ENCODE measurements at regions not wholly inside any gene's neighbourhood (a gene's known extent, or its start where the extent isn't known, plus 50 kb on each side); places are given as distances from the start of the nearest gene placed in this dataset.

DNA sequence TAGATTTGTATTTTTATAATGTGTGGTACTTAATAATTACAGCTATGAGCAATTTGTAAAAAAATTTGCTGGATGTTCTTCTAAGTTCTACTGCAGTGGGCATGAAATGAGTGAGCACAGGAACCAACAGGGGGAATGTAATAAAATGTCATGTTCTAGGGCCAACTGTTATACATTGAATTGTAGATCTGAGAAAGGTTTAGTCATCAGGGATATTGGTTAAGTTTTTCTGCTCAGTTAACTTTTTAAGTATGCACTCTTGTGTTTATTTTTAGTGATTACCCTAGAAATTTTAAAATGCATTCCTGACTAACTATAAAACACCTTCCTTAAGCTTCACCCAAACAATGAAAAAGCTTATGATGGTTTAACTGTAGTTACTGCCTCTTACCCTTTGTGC is 101.8 kb downstream of the CAND1 start:
- peak; percentile 13 for DNase-seq (ENCODE audit: low spot score)

DNA sequence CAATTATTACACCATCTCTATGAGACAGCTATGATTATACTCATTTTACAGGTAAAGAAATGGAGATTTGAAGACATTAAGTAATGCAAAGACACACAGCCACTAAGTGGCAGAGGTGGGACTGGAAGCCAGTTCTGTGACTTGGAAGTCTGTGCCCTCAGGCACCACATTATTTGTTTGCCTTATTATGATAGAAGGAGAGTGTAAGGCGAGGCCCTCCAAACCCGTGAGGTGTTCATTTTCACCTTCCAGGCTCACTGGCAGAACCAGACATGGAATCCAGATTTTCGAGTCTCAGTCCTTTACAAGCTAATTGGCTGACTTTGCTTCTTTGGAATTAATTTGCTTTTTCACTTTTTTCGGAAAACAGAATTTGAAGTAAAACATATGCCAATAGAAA is 107.9 kb downstream of the CAND1 start:
- DNase-seq (ENCODE audit: low spot score), result no peak

DNA sequence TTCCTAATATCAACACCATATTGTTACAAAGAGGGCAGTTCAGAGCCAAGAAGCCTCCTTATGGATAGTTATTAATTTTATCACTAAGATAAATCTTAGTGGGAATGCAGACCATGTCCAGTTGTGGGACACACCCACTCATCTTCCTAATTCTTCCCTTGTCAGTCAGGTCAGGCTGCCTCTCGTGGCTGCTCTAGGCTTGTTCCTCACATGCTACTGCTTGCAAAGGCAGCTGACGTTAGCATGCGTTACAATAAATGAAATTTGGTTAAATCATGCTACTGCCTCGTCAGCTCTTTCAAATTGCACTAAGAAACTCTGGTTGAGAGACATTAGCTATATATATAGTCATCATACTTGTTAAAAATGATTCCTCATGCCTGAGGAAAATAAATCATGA is 108.4 kb downstream of the CAND1 start:
- DNase-seq (ENCODE audit: low spot score), result no peak

DNA sequence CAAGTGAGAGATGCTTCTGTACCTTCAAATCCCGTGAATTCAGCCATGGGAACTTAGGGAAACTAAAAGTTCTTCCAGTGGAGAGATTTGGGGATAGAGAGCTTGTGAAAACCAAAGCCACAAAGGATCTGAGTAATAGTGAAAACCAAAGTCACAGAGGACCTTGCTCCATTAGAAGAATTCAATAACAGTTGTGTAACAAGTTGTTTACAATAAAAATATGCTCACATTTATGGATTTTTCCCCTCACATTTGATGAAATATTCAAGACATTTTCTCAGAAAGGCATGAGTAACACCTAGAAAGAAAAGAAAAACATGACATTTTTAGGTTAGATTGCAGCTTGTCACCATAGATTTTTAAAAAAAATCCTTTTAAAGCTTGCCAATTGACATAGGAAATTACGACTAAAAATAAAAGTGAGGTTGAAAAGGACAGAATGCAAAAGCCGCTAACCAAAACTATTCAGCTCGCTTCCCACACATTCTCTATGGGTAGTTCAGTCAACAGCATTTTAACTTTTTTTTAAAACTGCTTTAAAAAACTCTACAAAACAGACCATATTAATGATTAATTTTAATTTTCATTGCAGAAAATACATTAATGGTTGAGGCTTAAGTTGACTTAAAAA is 113.2 kb downstream of the CAND1 start:
- DNase-seq (ENCODE audit: low spot score), result peak; percentile 16

DNA sequence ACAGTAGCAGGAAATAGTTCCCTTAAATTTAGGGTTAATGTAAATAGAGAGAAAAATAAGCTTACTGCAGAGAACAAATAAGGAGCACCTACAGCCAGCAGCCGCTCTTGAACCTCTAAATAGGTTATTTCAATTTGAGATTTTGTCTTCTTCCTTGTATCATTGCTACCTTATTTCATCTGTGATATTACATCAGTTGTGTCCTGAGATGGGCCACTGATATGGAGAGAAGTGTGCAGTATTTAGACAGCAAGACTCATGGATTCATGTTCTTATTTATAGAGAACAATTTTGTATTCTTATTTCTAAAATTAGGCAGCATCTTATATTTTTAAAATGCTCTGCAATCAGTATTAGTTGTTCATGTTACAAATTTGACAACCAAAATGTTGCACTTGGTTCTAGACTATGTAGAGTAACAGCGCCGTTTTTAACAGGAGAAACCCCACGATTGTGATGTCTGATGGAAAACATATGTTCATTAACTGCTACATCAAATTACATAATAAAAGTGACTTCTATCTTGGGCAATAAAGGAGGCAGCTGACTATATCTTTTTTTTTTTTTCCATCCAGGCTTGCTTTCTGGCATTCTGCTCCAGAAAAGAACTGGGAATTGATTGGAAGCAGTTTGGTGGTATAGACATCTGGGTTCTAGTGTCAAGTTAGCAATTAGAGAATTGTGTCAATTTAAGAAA is 117.9 kb downstream of the CAND1 start:
- no peak for DNase-seq (ENCODE audit: low spot score)

DNA sequence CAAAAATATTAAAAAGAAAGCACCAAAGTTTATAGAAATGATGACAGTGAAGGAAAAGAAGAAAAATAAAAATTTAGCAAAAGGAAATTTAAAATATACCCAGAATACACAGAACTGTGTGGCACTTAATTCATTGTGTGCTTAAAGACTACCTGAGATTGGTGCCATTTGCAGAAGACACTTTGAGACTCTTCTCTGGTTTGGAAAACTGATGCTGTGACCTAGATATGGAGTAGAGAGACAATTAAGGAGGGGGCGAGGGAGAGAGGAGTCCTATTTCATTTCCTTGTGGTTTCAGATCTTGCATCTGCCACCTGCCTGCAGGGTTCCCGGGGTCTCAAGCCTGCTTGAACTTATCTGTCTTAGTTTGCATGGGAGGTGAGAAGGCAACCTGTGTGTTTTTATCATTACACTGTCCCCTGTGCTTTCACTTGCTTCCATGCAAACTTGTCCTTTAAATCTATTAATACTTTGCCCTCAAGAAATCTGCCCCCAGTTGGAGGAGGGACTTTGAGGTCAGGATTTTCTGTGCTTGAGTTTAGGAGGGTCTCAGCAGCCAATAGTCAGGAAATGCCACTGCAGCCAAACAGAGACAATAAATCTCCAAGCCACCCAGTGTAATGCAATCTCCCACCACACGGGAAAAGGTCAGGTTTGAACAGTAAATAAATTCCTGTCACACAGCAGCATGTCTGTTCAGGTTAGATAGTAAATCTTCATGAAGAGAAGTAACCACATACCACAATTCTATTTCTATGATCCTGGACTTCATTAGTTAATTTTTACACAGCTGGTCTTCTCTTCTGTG is 119.4 kb downstream of the CAND1 start:
- no peak for DNase-seq (ENCODE audit: low spot score)

DNA sequence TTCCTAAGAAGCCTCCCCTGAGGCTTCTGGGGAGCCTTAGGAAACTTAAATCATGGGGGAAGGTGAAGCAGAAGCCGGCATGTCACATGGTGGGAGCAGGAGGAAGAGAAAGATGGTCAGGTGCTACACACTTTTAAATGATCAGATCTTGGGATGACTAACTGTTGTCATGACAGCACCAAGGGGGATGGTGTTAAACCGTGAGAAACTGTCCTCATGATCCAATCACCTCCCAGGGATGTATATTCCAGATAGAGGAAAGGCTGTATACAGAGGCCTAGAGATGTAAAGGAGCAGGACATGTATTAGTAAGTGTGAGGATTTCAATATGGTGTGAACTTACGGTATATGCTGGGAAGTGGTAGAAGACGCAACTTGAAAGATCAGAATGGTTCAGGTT is 121.1 kb downstream of the CAND1 start:
- no peak for DNase-seq (ENCODE audit: low spot score)

DNA sequence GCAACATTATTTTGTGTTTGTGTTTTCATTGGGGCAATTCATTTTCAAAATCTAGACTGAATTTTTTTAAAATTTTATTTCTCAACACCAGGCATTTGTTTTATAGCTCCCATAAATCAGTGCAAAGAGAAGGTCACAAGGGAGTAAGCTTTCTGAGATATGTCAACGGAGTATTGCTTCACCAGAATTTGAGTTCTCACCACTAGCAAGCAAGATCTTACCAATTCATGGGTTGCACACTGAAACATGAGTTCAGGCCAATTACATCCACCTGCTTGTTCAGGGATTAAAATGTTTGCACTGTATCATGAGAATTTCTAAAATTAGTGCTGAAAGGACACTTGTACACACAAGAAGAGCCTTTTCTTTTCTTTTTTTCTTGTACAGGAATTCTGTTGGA is 121.9 kb downstream of the CAND1 start:
- no peak for DNase-seq (ENCODE audit: low spot score)

DNA sequence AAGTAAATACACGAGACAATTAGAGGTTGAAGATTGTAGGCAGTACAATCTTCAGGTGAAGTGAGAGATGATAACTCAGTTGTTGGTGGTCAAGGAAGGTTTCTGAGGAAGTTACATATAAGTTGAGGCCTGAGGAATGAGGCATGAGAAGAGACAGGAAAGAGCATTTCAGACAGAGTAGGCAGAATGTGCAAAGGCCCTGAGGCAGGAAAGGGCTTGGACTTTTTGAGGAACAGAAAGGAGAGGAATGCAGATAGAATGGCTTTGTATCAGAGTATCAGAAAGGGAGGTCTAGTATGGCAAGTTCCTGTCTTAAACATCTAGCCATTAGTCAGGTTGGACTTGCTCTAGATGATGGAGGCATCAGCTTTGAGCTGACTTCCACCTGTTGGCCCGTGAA is 122.5 kb downstream of the CAND1 start:
- DNase-seq (ENCODE audit: low spot score), result no peak

DNA sequence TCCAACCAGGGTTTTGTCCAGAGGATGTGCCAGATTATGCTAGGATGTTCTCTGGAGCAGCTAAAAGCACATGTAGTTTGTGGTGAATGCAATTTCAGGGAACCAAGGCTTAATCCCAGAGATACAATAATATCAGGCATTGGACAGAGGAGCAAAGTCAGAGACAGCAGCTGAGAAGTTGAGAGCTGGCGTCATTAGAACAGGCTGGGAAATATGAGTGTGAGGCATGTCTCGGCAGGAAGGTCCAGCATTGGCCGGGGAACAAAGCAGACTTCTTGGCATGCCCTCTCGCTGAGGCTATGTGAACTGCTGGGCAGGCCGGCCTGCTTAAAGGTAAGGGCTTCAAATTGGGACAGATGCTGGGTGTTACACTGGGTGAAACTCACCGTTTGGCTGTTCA is 125.4 kb downstream of the CAND1 start:
- DNase-seq (ENCODE audit: low spot score), result peak; percentile 74

DNA sequence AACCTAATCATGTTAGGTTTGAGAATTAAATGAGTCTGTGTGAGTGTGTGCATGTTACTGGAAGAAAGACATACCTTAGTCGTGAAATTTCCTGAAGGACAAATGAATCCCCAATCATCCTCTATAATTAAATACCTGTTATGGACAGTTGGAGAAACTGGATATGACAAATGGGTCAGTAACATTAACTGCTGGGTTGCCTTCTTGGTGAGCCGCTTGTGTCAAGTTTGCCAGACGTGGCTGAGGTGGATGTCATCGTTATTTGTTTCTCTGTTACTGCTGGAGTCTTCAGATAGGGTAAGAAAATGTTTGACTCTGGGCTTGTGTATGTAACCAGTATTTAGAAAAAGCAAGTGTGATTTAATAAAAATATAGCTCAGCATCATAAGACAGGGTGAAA is 131.6 kb downstream of the CAND1 start:
- DNase-seq (ENCODE audit: low spot score), result no peak

DNA sequence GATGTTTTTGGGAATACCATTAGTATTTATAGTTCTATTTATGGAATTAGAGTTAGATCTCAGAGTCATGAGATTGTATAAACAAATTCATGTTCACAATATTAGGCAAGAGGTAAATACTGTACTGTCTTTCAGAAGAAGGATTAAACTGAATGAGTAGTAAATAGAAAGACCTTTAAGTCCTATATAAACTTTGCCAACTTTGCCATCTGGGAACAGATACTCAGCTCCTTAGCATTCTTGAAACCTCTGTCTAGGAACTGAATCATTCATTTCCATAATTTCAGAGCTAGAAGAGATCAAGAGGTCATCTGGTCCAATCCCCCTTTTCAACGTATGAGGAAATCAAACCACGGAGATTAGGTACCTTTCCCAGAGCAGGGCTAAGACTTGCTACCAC is 141.1 kb downstream of the CAND1 start:
- DNase-seq (ENCODE audit: low spot score), result peak; percentile 38

DNA sequence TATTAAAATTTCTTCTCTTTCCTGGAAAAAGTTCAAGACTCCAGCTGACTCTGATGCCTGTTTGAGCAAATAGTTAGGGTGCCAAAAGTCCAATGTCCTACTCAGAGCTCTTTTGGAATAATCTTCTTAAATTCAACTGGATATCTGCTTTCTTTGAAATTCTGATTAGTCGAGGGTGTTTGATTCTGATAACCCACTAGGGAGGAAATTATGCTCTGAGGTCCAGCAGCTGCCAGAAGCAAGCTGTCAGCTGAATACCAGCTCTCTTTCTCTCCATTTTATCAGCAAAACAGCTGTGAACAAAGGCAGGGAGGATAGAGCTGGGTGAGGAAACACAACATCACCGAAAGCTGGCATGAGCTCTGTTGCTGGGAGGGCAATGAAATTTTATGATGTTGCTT is 141.5 kb downstream of the CAND1 start:
- DNase-seq (ENCODE audit: low spot score), result no peak

DNA sequence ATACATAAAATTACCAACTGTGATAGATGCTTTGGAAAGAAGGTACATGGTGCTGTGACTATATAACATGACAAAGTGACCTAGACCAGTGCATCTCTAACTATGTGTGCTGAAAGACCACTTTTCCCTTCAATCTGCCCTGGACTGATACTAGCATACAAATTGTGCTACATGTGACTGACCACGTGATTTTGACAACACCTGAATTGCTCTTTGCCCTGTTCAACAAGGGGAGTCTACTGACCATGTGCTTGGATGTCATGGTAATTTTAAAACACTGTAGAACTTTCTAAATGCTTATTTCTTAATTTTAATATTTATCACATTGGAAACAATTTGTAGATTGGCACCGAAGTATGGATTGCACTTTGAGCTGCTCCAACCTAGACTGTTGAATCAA is 142.4 kb downstream of the CAND1 start:
- DNase-seq (ENCODE audit: low spot score), result no peak

DNA sequence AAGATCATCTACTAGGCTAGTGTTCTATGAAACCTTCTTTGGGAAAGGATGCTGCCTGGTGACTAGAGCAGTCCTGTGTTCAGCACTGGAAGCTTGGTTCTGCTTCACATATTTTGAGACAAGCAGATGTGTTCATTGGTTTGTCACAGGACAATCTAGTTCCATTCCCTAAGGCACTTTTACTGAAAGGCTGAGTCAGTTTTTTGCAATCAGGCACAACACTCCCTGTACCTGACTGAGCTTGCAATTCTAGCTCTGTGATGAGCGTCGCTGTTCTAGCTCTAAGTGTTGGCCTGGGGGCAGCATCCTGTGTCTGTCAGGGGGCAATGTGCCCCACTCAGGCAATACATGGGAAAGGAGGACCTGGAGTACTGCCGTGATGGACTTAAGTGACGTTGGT is 144.4 kb downstream of the CAND1 start:
- no peak for DNase-seq (ENCODE audit: low spot score)

DNA sequence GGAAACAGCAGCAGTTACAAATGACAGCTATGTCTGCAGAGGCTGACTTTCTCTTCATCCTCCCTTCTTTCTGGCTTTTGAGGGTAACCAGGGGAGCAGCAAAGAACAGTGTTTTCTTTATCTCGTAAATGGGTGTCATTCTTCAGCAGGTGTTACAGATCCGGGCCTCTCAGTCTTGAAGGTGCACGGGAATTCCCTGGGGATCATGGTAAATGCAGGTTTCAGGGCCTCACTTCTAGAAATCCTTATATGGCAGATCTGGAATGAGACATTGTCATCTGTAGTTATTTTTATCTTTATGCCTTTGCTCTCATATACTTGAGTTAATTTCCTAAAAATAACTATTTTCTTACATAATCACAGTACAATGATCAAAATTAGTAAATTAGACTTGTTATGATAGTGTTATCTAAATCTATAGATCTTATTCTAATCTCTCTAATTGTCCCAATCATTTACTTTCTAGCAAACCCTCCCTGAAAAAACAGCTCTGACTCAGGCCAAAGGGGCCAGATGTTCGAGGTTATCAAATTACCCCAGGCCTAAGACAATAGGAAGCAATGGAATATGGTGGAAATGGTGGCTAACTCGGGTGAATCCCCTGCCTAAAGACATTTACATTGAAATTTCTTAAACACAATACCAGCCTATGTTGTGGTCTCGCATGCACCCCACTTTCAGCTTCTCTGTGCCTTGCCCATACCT is 145.0 kb downstream of the CAND1 start:
- DNase-seq (ENCODE audit: low spot score), result no peak

DNA sequence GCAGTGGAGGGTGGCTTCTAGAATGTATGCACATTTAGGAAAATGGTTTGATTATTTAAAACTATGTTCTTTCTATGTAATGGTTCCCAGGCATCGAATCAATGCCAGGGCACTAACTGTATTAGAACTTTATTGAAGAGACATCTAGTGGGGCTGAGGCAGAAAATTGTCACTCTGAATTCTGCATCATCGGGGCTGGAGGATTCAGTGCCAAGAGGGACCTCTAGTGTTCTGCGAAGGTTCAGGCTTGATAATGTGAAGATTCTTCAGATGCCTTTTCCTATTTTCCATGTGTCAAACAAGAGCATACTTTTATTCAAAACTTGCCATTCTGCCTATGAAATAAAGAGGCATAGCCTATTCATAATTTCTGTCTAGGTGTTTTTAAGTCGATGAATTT is 146.3 kb downstream of the CAND1 start:
- peak; percentile 69 for DNase-seq (ENCODE audit: low spot score)

DNA sequence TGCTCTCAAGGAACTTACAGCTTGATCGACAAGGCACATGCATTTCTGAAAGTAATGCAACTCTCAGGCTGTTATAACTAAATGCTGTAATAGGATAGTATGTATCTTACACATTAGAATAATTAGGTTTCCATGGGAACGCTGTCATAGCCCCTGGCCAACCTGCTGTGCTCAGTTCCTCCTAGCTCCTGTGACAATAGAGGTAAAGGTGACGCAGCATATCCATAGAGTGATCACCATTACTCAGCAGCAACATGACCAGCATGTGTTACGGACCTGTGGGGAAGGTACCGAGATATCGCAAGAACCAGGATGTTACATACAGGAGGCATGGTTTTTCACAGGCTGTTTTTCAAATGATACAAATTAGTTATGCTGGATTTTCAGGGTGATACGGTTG is 150.7 kb downstream of the CAND1 start:
- no peak for DNase-seq (ENCODE audit: low spot score)

DNA sequence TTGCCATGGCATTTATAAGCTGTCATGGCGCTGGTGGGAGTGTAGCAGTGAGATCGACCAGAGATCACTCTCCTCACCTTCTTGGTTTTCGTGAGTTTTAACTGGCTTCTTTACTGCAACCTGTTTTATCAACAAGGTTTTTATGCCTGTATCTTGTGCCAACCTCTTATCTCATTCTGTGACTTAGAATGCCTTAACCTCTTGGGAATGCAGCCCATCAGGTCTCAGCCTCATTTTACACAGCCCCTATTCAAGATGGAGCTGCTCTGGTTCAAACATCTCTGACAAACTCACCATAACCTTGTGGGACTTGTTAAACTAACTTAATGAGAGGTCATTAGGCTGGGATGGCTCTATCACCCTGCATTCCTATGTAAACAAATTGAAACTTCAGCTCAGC is 151.3 kb downstream of the CAND1 start:
- DNase-seq (ENCODE audit: low spot score), result no peak

DNA sequence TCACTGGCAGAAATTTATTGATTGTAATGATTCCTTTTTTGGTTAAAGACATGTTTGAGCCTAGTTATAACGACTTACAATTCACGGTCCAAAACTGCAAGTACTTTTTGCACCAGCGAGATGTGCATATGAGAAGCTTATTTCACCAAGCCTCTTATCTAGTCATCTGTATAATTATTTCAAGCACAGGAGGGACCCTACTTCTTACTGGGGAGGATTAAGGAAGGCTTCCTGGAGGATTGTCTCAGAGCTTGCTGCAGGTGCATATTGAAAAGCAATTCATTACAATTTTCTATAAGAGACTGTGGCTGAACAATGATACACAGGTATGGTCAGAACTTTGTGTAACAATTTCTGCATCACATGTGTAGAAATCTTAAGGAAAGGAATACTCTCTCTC is 152.9 kb downstream of the CAND1 start:
- DNase-seq (ENCODE audit: low spot score), result no peak

DNA sequence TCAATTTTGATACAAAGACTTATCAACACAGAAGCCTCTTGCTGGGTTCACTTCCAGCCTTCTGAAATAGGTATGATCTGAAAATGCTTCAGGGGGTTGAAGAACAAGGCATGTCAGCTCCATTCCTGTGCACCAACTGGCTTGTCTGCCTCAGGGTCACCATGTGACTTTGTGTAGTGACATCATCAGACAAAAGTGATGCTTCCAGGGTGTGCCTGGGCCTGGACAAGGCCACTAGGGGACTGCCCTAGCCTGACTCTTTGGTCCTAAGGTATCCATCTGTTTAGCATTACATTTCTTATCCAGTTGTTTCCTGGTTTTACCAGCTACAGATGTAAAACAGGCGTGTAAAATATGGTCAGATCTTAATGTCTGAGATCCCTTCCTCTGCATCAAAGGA is 155.6 kb downstream of the CAND1 start:
- no peak for DNase-seq (ENCODE audit: low spot score)

DNA sequence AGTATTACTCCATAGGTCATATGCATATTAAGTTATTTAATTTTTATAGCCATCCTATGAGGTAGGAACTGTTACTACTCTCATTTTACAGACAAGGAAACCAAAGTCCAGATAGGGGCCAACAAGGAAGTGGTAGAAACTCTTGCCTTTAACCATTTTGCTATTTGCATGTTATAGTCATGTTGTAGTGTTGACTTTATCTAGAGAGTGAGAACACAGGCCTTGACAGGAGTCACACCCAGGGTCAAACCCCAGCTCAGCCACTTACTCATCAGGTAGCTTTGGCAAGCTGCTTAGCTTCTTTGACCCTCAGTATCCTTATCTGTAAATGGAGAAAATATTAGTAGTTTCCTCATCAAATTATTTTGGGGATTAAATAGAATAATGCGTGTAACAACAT is 156.2 kb downstream of the CAND1 start:
- DNase-seq (ENCODE audit: low spot score), result no peak

DNA sequence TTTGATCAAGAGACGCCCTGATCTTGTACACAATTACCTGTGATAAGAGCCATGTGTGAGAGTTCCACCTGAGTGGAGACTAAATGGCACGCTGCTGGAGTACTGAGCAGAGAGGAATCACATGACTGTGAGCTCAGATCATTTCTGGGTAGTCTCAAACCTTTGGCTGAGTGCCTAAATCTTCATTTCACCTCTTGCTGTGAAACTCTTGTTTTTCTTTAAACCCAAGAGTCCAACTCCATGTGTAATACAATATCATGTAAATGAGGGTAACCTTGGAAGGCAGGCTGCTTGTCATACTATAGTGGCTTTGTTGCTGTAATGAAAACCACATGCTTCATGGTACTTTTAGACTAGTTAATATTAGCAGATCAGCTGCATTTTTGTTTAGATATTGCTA is 156.9 kb downstream of the CAND1 start:
- DNase-seq (ENCODE audit: low spot score), result peak; percentile 37

Measured in GM03348 (cell line).